GM12874 (cell line): ENCODE measurements at regions not wholly inside any gene's neighbourhood (a gene's known extent, or its start where the extent isn't known, plus 50 kb on each side); places are given as distances from the start of the nearest gene placed in this dataset.

ENCODE experiments used
- CTCF ChIP-seq: IDR thresholded peaks from 2 replicates; pipeline ENCODE4 v1.5.1; 2011; ENCODE audit warnings: low read depth, mild to moderate bottlenecking, control low read depth, low read length, moderate library complexity; ENCODE audit not compliant: insufficient read depth

GRCh38 chr4:106426069-106426468, 57.5 kb upstream of the GIMD1 start:
- TF ChIP-seq CTCF = no peak

- TF ChIP-seq CTCF = no peak
Observed at GRCh38 chr4:106425576-106425975, 57.0 kb upstream of the GIMD1 start.

- no peak for TF ChIP-seq CTCF
Observed at GRCh38 chr4:106424426-106424825, 55.8 kb upstream of the GIMD1 start.

- TF ChIP-seq CTCF = no peak
Observed at GRCh38 chr4:106423791-106424190, 55.2 kb upstream of the GIMD1 start.

- no peak for TF ChIP-seq CTCF
Observed at GRCh38 chr4:106422766-106423165, 54.2 kb upstream of the GIMD1 start.

- TF ChIP-seq CTCF = no peak
Observed at GRCh38 chr4:106421441-106422296, 53.1 kb upstream of the GIMD1 start.

GRCh38 chr4:106418444-106418843, 49.9 kb upstream of the GIMD1 start:
- TF ChIP-seq CTCF = no peak
